Right lobe of liver (tissue), 6 donors: ENCODE measurements at regions not wholly inside any gene's neighbourhood (a gene's known extent, or its start where the extent isn't known, plus 50 kb on each side); places are given as distances from the start of the nearest gene placed in this dataset.

Experiments
- ATAC-seq, 4 donors: fragments of 200-7000 bp; cut with Tn5 transposase; one replicate each; pipeline ENCODE4 v1.9.1; 2020; ENCODE audit warnings: mild to moderate bottlenecking in 4 of 4, moderate library complexity in 4 of 4
- DNase-seq, 3 donors: peaks; one replicate each; pipeline ENCODE4 v3.0.0-alpha.2; 2020
- H3K27ac ChIP-seq, 3 donors: fragments of 200-600 bp; one replicate each; pipeline ENCODE4 v1.8.0; 2022
- H3K27me3 ChIP-seq, 2 donors: fragments of 200-600 bp; one replicate each; pipeline ENCODE4 v1.8.0; 2022
- H3K36me3 ChIP-seq, 4 donors: fragments of 200-600 bp; sonication (generic) in 1 of 4; one replicate each; pipeline versions ENCODE4 v1.5.1 to v1.8.0; 2017 to 2022; ENCODE audit warnings: control low read depth in 1 of 4
- H3K4me1 ChIP-seq, 4 donors: fragments of 200-600 bp; sonication (generic) in 1 of 4; one replicate each; pipeline versions ENCODE4 v1.5.1 to v1.8.0; 2017 to 2022; ENCODE audit warnings: control low read depth in 1 of 4
- H3K4me3 ChIP-seq, 3 donors: fragments of 200-600 bp; one replicate each; pipeline ENCODE4 v1.8.0; 2022
- H3K9me3 ChIP-seq, 4 donors: fragments of 200-600 bp; sonication (generic) in 1 of 4; one replicate each; pipeline versions ENCODE4 v1.5.1 to v1.8.0; 2017 to 2022; ENCODE audit warnings: control low read depth in 1 of 4
- POLR2A ChIP-seq: fragments of 450-650 bp; IDR thresholded peaks from one replicate; pipeline ENCODE4 v1.6.1; 2017; ENCODE audit warnings: antibody characterized with exemption, mild to moderate bottlenecking
- WGBS: methylation state at CpG from one replicate; pipeline ENCODE4 v1.1.6; 2018; ENCODE audit warnings: low coverage, low lambda C conversion rate; ENCODE audit not compliant: insufficient coverage; ENCODE audit errors: missing lambda C conversion rate; 5-methylcytosine and 5-hydroxymethylcytosine counted together
- intact Hi-C, 2 donors: fragments of 100-400 bp; cut with DNase I; formaldehyde crosslinking; loops; one replicate each; pipeline versions ENCODE4 v1.11.2 to v1.14.1; 2022
- TF ChIP-seq, protein P1 (sequence below), 4 donors: fragments of 200-600 bp in 3 of 4; fragments of 450-650 bp in 1 of 4; IDR thresholded peaks; one replicate each; pipeline versions ENCODE4 v1.5.1 to v1.8.0; 2016 to 2022; ENCODE audit warnings: antibody characterized with exemption in 4 of 4, mild to moderate bottlenecking in 2 of 4
- donor health status: DM: no; HTN: yes; CAD: no.
- donor health status: DM: no; HTN: no; CAD: no.
- donor health status: DM: no; HTN: no; CAD: no.
- donor health status: DM: no; HTN: yes; CAD: no.
- donor health status: DM: no; HTN: yes; CAD: no.

DNA sequence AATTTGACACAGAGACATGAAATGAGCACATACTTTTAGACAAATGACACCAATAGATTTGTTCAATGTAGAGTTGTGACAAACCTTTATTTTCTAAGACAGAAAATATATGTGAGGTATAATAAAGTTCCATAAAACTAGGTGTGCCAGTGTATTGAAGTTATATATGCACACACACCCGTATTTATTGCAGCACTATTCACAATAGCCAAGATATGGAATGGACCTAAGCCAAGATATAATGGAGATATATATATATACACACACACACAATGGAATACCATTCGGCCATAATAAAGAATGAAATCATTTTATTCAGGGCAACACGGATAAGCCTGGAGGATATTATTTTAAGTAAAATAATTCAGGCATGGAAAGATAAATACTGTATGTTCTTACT, 1013.5 kb downstream of the KCNT2 start:
- no peak overlapping the region for H3K4me3 ChIP-seq
- no peaks in the 10 kb centered on the region for H3K27me3 ChIP-seq
- DNase-seq (no peak), ATAC-seq (no peak)
- H3K4me1 ChIP-seq, result no peaks in the 10 kb centered on the region
- TF ChIP-seq, protein P1, sequence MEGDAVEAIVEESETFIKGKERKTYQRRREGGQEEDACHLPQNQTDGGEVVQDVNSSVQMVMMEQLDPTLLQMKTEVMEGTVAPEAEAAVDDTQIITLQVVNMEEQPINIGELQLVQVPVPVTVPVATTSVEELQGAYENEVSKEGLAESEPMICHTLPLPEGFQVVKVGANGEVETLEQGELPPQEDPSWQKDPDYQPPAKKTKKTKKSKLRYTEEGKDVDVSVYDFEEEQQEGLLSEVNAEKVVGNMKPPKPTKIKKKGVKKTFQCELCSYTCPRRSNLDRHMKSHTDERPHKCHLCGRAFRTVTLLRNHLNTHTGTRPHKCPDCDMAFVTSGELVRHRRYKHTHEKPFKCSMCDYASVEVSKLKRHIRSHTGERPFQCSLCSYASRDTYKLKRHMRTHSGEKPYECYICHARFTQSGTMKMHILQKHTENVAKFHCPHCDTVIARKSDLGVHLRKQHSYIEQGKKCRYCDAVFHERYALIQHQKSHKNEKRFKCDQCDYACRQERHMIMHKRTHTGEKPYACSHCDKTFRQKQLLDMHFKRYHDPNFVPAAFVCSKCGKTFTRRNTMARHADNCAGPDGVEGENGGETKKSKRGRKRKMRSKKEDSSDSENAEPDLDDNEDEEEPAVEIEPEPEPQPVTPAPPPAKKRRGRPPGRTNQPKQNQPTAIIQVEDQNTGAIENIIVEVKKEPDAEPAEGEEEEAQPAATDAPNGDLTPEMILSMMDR (IDR thresholded peaks at IDR 0.05), result no peak
- TF ChIP-seq POLR2A, result no peak
- no peaks in the 10 kb centered on the region for H3K9me3 ChIP-seq
- no peaks in the 10 kb centered on the region for H3K36me3 ChIP-seq
- WGBS, result 55% methylated on average over 3 of the region's 3 CpGs
- H3K27ac ChIP-seq, result no peak overlapping the region
- intact Hi-C loops, result no loop called here

DNA sequence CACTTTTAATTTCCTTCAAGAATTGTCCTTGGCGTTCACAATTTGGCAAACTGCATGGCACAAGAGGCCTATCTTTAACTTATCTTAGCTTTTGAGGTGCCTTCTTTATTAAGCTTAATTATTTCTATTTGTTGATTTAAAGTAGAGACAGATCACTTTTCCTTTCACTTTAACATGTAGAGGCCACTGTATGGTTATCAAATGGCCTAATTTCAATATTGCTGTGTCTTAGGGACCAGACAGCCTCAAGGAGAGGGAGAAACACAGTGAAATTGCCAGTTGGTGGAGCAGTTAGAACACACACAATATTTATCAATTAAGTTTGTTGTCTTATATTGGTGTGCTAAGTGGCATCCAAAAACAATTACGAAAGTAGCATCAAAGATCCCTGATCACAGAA, 1013.9 kb downstream of the KCNT2 start:
- no peaks in the 10 kb centered on the region for H3K27me3 ChIP-seq
- no peaks in the 10 kb centered on the region for H3K36me3 ChIP-seq
- WGBS, result 55% methylated on average over 2 of the region's 2 CpGs
- no peaks in the 10 kb centered on the region for H3K9me3 ChIP-seq
- ATAC-seq (no peak), DNase-seq (no peak)
- intact Hi-C loops, result no loop called here
- no peak overlapping the region for H3K4me3 ChIP-seq
- H3K4me1 ChIP-seq, result no peaks in the 10 kb centered on the region
- no peak for TF ChIP-seq POLR2A
- TF ChIP-seq, protein P1 (IDR thresholded peaks at IDR 0.05), result no peak
- no peak overlapping the region for H3K27ac ChIP-seq

GRCh38 chr1:195591917-195592672, 1016.1 kb downstream of the KCNT2 start:
- Histone ChIP-seq H3K4me3 (no peak overlapping the region), H3K27me3 (no peaks in the 10 kb centered on the region), H3K4me1 (no peaks in the 10 kb centered on the region), H3K36me3 (no peaks in the 10 kb centered on the region), H3K9me3 (no peaks in the 10 kb centered on the region), H3K27ac (no peak overlapping the region)
- WGBS, result 32% methylated on average over 3 of the region's 3 CpGs
- ATAC-seq, result no peak
- no peak for TF ChIP-seq POLR2A
- TF ChIP-seq, protein P1 (IDR thresholded peaks at IDR 0.05), result no peak
- DNase-seq, result no peak
- intact Hi-C loops, result no loop called here

GRCh38 chr1:195590649-195591048, 1017.6 kb downstream of the KCNT2 start:
- no peaks in the 10 kb centered on the region for H3K4me1 ChIP-seq
- no peak overlapping the region for H3K27ac ChIP-seq
- H3K36me3 ChIP-seq, result no peaks in the 10 kb centered on the region
- ATAC-seq, result no peak
- H3K27me3 ChIP-seq, result no peaks in the 10 kb centered on the region
- H3K9me3 ChIP-seq, result no peaks in the 10 kb centered on the region
- TF ChIP-seq, protein P1 (IDR thresholded peaks at IDR 0.05), result no peak
- TF ChIP-seq POLR2A, result no peak
- WGBS, result 73% methylated on average over 3 of the region's 3 CpGs
- intact Hi-C loops, result no loop called here
- no peak overlapping the region for H3K4me3 ChIP-seq
- no peak for DNase-seq
